GM23338 (cell line): ENCODE measurements at regions not wholly inside any gene's neighbourhood (a gene's known extent, or its start where the extent isn't known, plus 50 kb on each side); places are given as distances from the start of the nearest gene placed in this dataset.

Source experiments
- ATAC-seq: fragments of 200-7000 bp; cut with Tn5 transposase; 3 replicates; pipeline ENCODE4 v1.9.1; 2020
- DNase-seq: peaks from one replicate; pipeline ENCODE4 v3.0.0-alpha.2; 2015; ENCODE audit warnings: low spot score
- H2AFZ ChIP-seq: fragments of 200-600 bp; sonication (generic); 2 replicates; pipeline ENCODE4 v1.8.0; 2016; ENCODE audit warnings: antibody characterized with exemption, mild to moderate bottlenecking, moderate library complexity
- H3F3A ChIP-seq: fragments of 200-600 bp; sonication (generic); replicated peaks from 2 replicates; pipeline ENCODE4 v1.8.0; 2017; ENCODE audit warnings: antibody characterized with exemption, mixed run types, low read depth
- H3K27ac ChIP-seq: fragments of 200-600 bp; sonication (generic); 2 replicates; pipeline ENCODE4 v1.6.1; 2016; ENCODE audit warnings: low read depth
- H3K27me3 ChIP-seq: fragments of 200-600 bp; sonication (generic); 2 replicates; pipeline ENCODE4 v1.8.0; 2016; ENCODE audit warnings: mild to moderate bottlenecking, mixed run types, moderate library complexity; ENCODE audit not compliant: insufficient read depth
- H3K36me3 ChIP-seq: fragments of 200-600 bp; sonication (generic); 2 replicates; pipeline ENCODE4 v1.8.0; 2016; ENCODE audit warnings: mild to moderate bottlenecking; ENCODE audit not compliant: insufficient read depth
- H3K4me1 ChIP-seq: fragments of 200-600 bp; sonication (generic); 2 replicates; pipeline ENCODE4 v1.8.0; 2016; ENCODE audit warnings: mild to moderate bottlenecking, moderate library complexity; ENCODE audit not compliant: insufficient read depth
- H3K4me2 ChIP-seq: fragments of 200-600 bp; sonication (generic); 2 replicates; pipeline ENCODE4 v1.7.1; 2017; ENCODE audit warnings: mixed run types
- H3K4me3 ChIP-seq: fragments of 200-600 bp; sonication (generic); 2 replicates; pipeline ENCODE4 v1.6.1; 2016; ENCODE audit warnings: mixed run types
- H3K79me2 ChIP-seq: fragments of 200-600 bp; sonication (generic); replicated peaks from 2 replicates; pipeline ENCODE4 v1.8.0; 2017; ENCODE audit warnings: mild to moderate bottlenecking; ENCODE audit not compliant: insufficient read depth
- H3K9me2 ChIP-seq: fragments of 200-600 bp; sonication (generic); 2 replicates; pipeline ENCODE4 v1.8.0; 2017; ENCODE audit not compliant: insufficient read depth
- H4K20me1 ChIP-seq: fragments of 200-600 bp; sonication (generic); replicated peaks from 2 replicates; pipeline ENCODE4 v1.8.0; 2017; ENCODE audit warnings: mild to moderate bottlenecking; ENCODE audit not compliant: insufficient read depth
- H3K27ac Mint-ChIP-seq: 2 replicates; pipeline ENCODE4 v1.8.0; 2020; ENCODE audit warnings: inconsistent platforms, mild to moderate bottlenecking, moderate library complexity, mixed read lengths
- H3K27me3 Mint-ChIP-seq: 3 replicates; pipeline ENCODE4 v1.8.0; 2022; ENCODE audit warnings: low read depth, mild to moderate bottlenecking, moderate library complexity, mixed read lengths, inconsistent platforms; ENCODE audit not compliant: insufficient read depth, poor library complexity
- H3K36me3 Mint-ChIP-seq: 3 replicates; pipeline ENCODE4 v1.8.0; 2021; ENCODE audit warnings: low read depth, mild to moderate bottlenecking, inconsistent platforms, moderate library complexity, mixed read lengths
- H3K4me1 Mint-ChIP-seq: 3 replicates; pipeline ENCODE4 v1.8.0; 2020; ENCODE audit warnings: mild to moderate bottlenecking, inconsistent platforms, mixed read lengths
- H3K4me3 Mint-ChIP-seq: 3 replicates; pipeline ENCODE4 v1.8.0; 2021; ENCODE audit warnings: moderate library complexity, mild to moderate bottlenecking, inconsistent platforms, mixed read lengths
- H3K9me3 Mint-ChIP-seq: 3 replicates; pipeline ENCODE4 v1.8.0; 2020; ENCODE audit warnings: moderate library complexity, mild to moderate bottlenecking, inconsistent platforms, mixed read lengths
- CREB1 ChIP-seq: fragments of 250-450 bp; sonication (Bioruptor Pico); IDR thresholded peaks from 2 replicates; pipeline ENCODE4 v1.5.0; 2020; ENCODE audit warnings: low read depth, mild to moderate bottlenecking, moderate library complexity
- EZH2 ChIP-seq: fragments of 200-600 bp; sonication (generic); IDR thresholded peaks from one replicate; pipeline ENCODE4 v1.8.0; 2017; ENCODE audit warnings: antibody characterized with exemption, mild to moderate bottlenecking, low read depth; ENCODE audit not compliant: unreplicated experiment
- JUNB ChIP-seq: IDR thresholded peaks from one replicate; pipeline ENCODE4 v1.6.1; 2016; ENCODE audit warnings: antibody characterized with exemption; ENCODE audit not compliant: unreplicated experiment
- POLR2AphosphoS5 ChIP-seq: IDR thresholded peaks from 2 replicates; pipeline ENCODE4 v1.6.1; 2016; ENCODE audit warnings: antibody characterized with exemption, low read depth
- STAT1 ChIP-seq: IDR thresholded peaks from one replicate; pipeline ENCODE4 v1.6.1; 2016; ENCODE audit warnings: antibody characterized with exemption; ENCODE audit not compliant: unreplicated experiment
- TF ChIP-seq, protein P1 (sequence below): IDR thresholded peaks from one replicate; pipeline ENCODE4 v1.6.1; 2018; ENCODE audit warnings: antibody characterized with exemption; ENCODE audit not compliant: unreplicated experiment
- TF ChIP-seq, protein P2 (sequence below): IDR thresholded peaks from 2 replicates; pipeline ENCODE4 v1.6.1; 2016; ENCODE audit warnings: antibody characterized with exemption
- TF ChIP-seq, protein P3 (sequence below): fragments of 250-450 bp; sonication (Bioruptor Pico); IDR thresholded peaks from 2 replicates; pipeline ENCODE4 v1.5.0; 2020; ENCODE audit warnings: mild to moderate bottlenecking, moderate library complexity
- TF ChIP-seq, protein P4 (sequence below), 2 experiments: fragments of 200-600 bp in 1 of 2; sonication (generic) in 1 of 2; conservative IDR thresholded peaks; 2 replicates each; pipeline versions ENCODE4 v1.5.1 to v1.6.1; 2016 to 2017; ENCODE audit warnings: antibody characterized with exemption in 2 of 2, low read depth in 2 of 2, mild to moderate bottlenecking in 2 of 2, moderate library complexity in 1 of 2

DNA sequence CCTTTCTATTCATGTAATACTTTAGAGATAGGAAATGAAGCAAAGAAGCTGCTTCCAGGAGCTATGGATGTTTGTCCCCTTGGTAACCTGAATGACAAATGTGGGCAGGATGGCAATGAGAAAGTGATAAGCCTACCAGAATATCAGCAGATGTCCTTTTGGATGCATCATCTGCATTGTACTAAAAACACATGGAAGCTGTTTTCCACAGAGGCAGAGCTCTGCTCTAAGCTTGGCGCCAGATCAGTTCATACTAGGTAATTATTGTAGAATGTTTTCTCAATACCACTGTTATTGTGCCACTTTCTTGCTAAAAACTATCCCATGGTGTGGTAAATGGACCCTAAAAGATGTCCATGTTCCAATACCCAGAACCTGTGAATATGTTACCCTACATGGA lies 100.2 kb downstream of the DTWD1 start:
- no peak overlapping the region for H3K4me2 ChIP-seq
- H3K27me3 ChIP-seq: peaks cover 7% of the 10 kb centered on the region; the same call in 1 of the 2 replicates
- peaks cover 9% of the 10 kb centered on the region for H3K27me3 Mint-ChIP-seq
- H3K9me2 ChIP-seq: 0 out of 2 replicates have a peak, but pooled peaks cover 4% of the 10 kb centered on the region
- no peak overlapping the region for H3K27ac Mint-ChIP-seq
- no peak overlapping the region for H3K27ac ChIP-seq
- no peak for DNase-seq
- no peaks in the 10 kb centered on the region for H3K36me3 ChIP-seq
- no peak overlapping the region for H2AFZ ChIP-seq
- H3K9me3 Mint-ChIP-seq: no peaks in the 10 kb centered on the region; the same call in 2 of the 3 replicates
- no peaks in the 10 kb centered on the region for H4K20me1 ChIP-seq
- no peak for ATAC-seq
- no peaks in the 10 kb centered on the region for H3F3A ChIP-seq
- no peaks in the 10 kb centered on the region for H3K36me3 Mint-ChIP-seq
- no peaks in the 10 kb centered on the region for H3K4me1 ChIP-seq
- H3K4me1 Mint-ChIP-seq: peaks cover 7% of the 10 kb centered on the region
- H3K4me3 ChIP-seq: no peak overlapping the region
- H3K4me3 Mint-ChIP-seq: no peak overlapping the region
- no peaks in the 10 kb centered on the region for H3K79me2 ChIP-seq
- TF ChIP-seq EZH2: no peak
- TF ChIP-seq, protein P1, sequence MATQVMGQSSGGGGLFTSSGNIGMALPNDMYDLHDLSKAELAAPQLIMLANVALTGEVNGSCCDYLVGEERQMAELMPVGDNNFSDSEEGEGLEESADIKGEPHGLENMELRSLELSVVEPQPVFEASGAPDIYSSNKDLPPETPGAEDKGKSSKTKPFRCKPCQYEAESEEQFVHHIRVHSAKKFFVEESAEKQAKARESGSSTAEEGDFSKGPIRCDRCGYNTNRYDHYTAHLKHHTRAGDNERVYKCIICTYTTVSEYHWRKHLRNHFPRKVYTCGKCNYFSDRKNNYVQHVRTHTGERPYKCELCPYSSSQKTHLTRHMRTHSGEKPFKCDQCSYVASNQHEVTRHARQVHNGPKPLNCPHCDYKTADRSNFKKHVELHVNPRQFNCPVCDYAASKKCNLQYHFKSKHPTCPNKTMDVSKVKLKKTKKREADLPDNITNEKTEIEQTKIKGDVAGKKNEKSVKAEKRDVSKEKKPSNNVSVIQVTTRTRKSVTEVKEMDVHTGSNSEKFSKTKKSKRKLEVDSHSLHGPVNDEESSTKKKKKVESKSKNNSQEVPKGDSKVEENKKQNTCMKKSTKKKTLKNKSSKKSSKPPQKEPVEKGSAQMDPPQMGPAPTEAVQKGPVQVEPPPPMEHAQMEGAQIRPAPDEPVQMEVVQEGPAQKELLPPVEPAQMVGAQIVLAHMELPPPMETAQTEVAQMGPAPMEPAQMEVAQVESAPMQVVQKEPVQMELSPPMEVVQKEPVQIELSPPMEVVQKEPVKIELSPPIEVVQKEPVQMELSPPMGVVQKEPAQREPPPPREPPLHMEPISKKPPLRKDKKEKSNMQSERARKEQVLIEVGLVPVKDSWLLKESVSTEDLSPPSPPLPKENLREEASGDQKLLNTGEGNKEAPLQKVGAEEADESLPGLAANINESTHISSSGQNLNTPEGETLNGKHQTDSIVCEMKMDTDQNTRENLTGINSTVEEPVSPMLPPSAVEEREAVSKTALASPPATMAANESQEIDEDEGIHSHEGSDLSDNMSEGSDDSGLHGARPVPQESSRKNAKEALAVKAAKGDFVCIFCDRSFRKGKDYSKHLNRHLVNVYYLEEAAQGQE: no peak
- TF ChIP-seq STAT1: no peak

DNA sequence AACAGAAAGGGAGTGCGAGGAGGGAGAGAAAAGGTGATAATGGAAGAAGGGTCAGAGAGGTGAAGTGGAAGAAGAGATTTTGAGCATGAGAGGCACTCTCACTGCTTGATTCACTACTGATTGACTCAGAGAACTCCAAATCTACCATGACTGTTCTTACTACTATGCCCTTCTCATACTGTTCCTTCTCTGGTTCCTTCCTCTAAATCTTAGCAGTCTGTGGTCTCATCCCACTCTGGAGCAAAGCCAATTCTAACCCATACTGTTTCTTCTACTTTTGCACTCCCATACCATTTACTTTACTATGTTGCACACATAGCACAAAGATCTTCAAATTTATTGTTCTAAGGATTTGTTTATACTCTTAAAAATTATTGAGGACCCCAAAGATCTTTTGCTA lies 100.8 kb downstream of the DTWD1 start:
- Mint-ChIP-seq H3K27me3 (peaks cover 9% of the 10 kb centered on the region), H3K27ac (no peak overlapping the region), H3K4me1 (peaks cover 7% of the 10 kb centered on the region), H3K36me3 (no peaks in the 10 kb centered on the region), H3K4me3 (no peak overlapping the region), H3K9me3 (peaks cover 3% of the 10 kb centered on the region; the same call in 1 of the 3 replicates)
- Histone ChIP-seq H3K79me2 (no peaks in the 10 kb centered on the region), H4K20me1 (no peaks in the 10 kb centered on the region), H3K27ac (no peak overlapping the region), H3K9me2 (0 out of 2 replicates have a peak, but pooled peaks cover 4% of the 10 kb centered on the region), H3K27me3 (peaks cover 7% of the 10 kb centered on the region; the same call in 1 of the 2 replicates), H3F3A (no peaks in the 10 kb centered on the region), H3K4me3 (no peak overlapping the region), H3K36me3 (no peaks in the 10 kb centered on the region), H2AFZ (no peak overlapping the region), H3K4me2 (no peak overlapping the region), H3K4me1 (no peaks in the 10 kb centered on the region)
- DNase-seq (no peak), ATAC-seq (no peak)
- TF ChIP-seq JUNB (no peak), EZH2 (no peak), CREB1 (CRISPR knock-in tag) (no peak), STAT1 (no peak), POLR2AphosphoS5 (no peak)
- TF ChIP-seq, protein P2, sequence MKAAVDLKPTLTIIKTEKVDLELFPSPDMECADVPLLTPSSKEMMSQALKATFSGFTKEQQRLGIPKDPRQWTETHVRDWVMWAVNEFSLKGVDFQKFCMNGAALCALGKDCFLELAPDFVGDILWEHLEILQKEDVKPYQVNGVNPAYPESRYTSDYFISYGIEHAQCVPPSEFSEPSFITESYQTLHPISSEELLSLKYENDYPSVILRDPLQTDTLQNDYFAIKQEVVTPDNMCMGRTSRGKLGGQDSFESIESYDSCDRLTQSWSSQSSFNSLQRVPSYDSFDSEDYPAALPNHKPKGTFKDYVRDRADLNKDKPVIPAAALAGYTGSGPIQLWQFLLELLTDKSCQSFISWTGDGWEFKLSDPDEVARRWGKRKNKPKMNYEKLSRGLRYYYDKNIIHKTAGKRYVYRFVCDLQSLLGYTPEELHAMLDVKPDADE: no peak
- TF ChIP-seq, protein P3, sequence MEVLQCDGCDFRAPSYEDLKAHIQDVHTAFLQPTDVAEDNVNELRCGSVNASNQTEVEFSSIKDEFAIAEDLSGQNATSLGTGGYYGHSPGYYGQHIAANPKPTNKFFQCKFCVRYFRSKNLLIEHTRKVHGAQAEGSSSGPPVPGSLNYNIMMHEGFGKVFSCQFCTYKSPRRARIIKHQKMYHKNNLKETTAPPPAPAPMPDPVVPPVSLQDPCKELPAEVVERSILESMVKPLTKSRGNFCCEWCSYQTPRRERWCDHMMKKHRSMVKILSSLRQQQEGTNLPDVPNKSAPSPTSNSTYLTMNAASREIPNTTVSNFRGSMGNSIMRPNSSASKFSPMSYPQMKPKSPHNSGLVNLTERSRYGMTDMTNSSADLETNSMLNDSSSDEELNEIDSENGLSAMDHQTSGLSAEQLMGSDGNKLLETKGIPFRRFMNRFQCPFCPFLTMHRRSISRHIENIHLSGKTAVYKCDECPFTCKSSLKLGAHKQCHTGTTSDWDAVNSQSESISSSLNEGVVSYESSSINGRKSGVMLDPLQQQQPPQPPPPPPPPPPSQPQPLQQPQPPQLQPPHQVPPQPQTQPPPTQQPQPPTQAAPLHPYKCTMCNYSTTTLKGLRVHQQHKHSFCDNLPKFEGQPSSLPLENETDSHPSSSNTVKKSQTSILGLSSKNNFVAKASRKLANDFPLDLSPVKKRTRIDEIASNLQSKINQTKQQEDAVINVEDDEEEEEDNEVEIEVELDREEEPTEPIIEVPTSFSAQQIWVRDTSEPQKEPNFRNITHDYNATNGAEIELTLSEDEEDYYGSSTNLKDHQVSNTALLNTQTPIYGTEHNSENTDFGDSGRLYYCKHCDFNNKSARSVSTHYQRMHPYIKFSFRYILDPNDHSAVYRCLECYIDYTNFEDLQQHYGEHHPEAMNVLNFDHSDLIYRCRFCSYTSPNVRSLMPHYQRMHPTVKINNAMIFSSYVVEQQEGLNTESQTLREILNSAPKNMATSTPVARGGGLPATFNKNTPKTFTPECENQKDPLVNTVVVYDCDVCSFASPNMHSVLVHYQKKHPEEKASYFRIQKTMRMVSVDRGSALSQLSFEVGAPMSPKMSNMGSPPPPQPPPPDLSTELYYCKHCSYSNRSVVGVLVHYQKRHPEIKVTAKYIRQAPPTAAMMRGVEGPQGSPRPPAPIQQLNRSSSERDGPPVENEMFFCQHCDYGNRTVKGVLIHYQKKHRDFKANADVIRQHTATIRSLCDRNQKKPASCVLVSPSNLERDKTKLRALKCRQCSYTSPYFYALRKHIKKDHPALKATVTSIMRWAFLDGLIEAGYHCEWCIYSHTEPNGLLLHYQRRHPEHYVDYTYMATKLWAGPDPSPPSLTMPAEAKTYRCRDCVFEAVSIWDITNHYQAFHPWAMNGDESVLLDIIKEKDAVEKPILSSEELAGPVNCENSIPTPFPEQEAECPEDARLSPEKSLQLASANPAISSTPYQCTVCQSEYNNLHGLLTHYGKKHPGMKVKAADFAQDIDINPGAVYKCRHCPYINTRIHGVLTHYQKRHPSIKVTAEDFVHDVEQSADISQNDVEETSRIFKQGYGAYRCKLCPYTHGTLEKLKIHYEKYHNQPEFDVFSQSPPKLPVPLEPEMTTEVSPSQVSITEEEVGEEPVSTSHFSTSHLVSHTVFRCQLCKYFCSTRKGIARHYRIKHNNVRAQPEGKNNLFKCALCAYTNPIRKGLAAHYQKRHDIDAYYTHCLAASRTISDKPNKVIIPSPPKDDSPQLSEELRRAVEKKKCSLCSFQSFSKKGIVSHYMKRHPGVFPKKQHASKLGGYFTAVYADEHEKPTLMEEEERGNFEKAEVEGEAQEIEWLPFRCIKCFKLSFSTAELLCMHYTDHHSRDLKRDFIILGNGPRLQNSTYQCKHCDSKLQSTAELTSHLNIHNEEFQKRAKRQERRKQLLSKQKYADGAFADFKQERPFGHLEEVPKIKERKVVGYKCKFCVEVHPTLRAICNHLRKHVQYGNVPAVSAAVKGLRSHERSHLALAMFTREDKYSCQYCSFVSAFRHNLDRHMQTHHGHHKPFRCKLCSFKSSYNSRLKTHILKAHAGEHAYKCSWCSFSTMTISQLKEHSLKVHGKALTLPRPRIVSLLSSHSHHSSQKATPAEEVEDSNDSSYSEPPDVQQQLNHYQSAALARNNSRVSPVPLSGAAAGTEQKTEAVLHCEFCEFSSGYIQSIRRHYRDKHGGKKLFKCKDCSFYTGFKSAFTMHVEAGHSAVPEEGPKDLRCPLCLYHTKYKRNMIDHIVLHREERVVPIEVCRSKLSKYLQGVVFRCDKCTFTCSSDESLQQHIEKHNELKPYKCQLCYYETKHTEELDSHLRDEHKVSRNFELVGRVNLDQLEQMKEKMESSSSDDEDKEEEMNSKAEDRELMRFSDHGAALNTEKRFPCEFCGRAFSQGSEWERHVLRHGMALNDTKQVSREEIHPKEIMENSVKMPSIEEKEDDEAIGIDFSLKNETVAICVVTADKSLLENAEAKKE (CRISPR knock-in tag): no peak
- TF ChIP-seq, protein P4, sequence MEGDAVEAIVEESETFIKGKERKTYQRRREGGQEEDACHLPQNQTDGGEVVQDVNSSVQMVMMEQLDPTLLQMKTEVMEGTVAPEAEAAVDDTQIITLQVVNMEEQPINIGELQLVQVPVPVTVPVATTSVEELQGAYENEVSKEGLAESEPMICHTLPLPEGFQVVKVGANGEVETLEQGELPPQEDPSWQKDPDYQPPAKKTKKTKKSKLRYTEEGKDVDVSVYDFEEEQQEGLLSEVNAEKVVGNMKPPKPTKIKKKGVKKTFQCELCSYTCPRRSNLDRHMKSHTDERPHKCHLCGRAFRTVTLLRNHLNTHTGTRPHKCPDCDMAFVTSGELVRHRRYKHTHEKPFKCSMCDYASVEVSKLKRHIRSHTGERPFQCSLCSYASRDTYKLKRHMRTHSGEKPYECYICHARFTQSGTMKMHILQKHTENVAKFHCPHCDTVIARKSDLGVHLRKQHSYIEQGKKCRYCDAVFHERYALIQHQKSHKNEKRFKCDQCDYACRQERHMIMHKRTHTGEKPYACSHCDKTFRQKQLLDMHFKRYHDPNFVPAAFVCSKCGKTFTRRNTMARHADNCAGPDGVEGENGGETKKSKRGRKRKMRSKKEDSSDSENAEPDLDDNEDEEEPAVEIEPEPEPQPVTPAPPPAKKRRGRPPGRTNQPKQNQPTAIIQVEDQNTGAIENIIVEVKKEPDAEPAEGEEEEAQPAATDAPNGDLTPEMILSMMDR (conservative IDR thresholded peaks at IDR 0.05; ENCODE audit: low read depth in 2 of 2): no peak
